Mammary epithelial cell (primary cell): ENCODE measurements at regions not wholly inside any gene's neighbourhood (a gene's known extent, or its start where the extent isn't known, plus 50 kb on each side); places are given as distances from the start of the nearest gene placed in this dataset.

Source experiments
- CTCF ChIP-seq, 2 donors: IDR thresholded peaks in 1 of 2; conservative IDR thresholded peaks in 1 of 2; 2 replicates each; pipeline ENCODE4 v1.5.1; 2011 to 2012; ENCODE audit warnings: inconsistent platforms in 2 of 2, low read length in 2 of 2, mild to moderate bottlenecking in 2 of 2, control low read depth in 1 of 2, low read depth in 1 of 2; ENCODE audit not compliant: insufficient read depth in 1 of 2; ENCODE audit errors: extremely low read depth in 1 of 2
- EZH2 ChIP-seq: IDR thresholded peaks from 2 replicates; pipeline ENCODE4 v1.6.1; 2012; ENCODE audit warnings: low read length, inconsistent platforms, borderline replicate concordance

DNA sequence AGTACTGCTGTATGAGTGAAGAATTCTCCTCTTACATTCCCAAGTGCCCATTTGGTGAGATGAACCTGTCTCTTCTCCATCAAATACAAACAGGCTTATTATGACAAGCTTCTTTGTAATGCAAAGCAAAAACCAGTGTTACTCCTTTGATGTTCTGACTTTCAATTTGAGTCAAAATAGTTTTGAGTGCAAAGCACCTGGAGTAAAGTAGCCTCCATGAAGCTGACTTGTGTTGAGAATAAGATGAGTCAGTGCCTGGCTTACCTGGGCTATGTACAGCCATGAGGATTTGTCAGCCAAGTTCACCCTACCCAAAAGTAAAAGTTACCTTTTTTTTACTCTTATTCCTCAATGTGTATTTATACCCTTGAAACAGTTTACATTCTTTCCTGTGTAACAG, 132.5 kb upstream of the FMR1 start:
- TF ChIP-seq CTCF (conservative IDR thresholded peaks at IDR 0.05 in 1 of 2, IDR thresholded peaks at IDR 0.05 in 1 of 2; ENCODE audit: extremely low read depth in 1 of 2, insufficient read depth in 1 of 2, low read depth in 1 of 2, low read length in 2 of 2) = no peak
- no peak for TF ChIP-seq EZH2
